IPS-15b (cell line): ENCODE measurements at regions not wholly inside any gene's neighbourhood (a gene's known extent, or its start where the extent isn't known, plus 50 kb on each side); places are given as distances from the start of the nearest gene placed in this dataset.

Source experiments
- H3K27me3 ChIP-seq: one replicate; pipeline ENCODE4 v1.6.1; 2013; ENCODE audit warnings: low read length; ENCODE audit not compliant: control insufficient read depth, insufficient read depth
- H3K36me3 ChIP-seq: one replicate; pipeline ENCODE4 v1.6.1; 2013; ENCODE audit warnings: low read length; ENCODE audit not compliant: control insufficient read depth, insufficient read depth
- H3K4me1 ChIP-seq: one replicate; pipeline ENCODE4 v1.6.1; 2013; ENCODE audit warnings: mild to moderate bottlenecking, low read length; ENCODE audit not compliant: control insufficient read depth, insufficient read depth
- H3K4me3 ChIP-seq: one replicate; pipeline ENCODE4 v1.5.1; 2013; ENCODE audit warnings: low read depth, low read length
- H3K9ac ChIP-seq: one replicate; pipeline ENCODE4 v1.6.1; 2013; ENCODE audit warnings: low read depth, mild to moderate bottlenecking, low read length
- H3K9me3 ChIP-seq: one replicate; pipeline ENCODE4 v1.6.1; 2013; ENCODE audit warnings: mild to moderate bottlenecking, low read length; ENCODE audit not compliant: control insufficient read depth, insufficient read depth

DNA sequence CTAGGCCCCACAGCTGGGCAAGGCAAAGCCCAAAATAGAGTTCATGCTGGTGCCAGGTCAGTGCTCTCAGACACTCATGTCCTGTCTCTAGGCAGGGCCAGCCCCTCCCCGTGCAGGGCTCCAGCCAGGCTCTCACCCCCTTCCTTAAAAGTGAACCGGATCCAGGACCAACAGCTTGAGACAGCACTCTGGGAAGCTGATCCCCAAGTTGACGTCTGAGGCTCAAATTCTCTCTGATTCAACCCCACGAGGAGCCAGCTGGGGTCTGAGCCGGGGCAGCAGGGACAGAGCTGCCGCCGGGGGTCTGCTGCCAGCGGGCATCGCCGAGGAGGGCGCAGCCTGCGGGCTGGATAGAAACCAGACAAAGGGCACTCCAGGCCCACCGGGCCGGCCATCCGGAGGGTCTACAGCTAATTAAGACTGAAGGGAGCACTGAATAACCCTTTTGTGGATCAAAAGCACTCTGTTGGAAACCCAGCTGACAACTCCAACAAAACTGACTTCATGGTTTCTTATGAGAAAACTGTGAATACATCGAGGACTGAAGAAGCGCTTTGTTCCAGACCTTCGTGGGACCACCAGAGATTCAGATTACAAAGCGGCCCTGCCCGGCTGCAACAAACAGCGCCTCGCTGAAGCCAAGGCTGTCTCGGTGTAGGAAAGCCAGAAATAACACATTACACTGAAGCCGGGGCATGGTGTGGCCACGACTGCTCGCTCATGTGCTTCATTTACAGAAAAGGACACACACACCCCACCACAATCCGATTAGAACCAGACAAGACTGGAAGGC is 95.8 kb downstream of the PSMG1 start:
- Histone ChIP-seq H3K9ac (no peak overlapping the region), H3K27me3 (no peaks in the 10 kb centered on the region), H3K36me3 (no peaks in the 10 kb centered on the region), H3K9me3 (no peaks in the 10 kb centered on the region), H3K4me3 (no peak overlapping the region), H3K4me1 (no peaks in the 10 kb centered on the region)

DNA sequence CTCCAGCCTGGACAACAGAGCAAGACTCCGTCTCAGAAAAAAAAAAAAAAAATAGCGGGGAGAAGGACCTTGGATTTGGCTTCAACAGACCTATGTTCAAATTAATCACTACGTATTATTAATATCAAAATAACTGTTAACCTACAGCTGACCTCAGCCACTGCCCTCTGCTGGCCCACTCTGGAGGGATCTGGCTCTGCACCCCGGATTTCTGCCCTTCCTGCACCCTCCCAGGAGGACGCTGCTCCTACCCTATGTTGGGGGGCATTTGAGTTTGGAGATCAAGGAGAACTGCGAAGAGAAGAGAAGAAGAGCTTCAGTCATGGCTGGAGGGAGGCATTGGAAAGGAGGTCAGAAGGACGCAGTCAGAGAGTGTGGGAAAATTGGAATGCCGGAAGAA is 96.7 kb downstream of the PSMG1 start:
- Histone ChIP-seq H3K36me3 (no peaks in the 10 kb centered on the region), H3K9me3 (no peaks in the 10 kb centered on the region), H3K4me1 (no peaks in the 10 kb centered on the region), H3K27me3 (no peaks in the 10 kb centered on the region), H3K9ac (no peak overlapping the region), H3K4me3 (no peak overlapping the region)

- Histone ChIP-seq H3K36me3 (no peaks in the 10 kb centered on the region), H3K4me1 (no peaks in the 10 kb centered on the region), H3K4me3 (no peak overlapping the region), H3K9ac (no peak overlapping the region), H3K9me3 (no peaks in the 10 kb centered on the region), H3K27me3 (no peaks in the 10 kb centered on the region)
Measured at GRCh38 chr21:39085843-39086405, 97.3 kb downstream of the PSMG1 start.

DNA sequence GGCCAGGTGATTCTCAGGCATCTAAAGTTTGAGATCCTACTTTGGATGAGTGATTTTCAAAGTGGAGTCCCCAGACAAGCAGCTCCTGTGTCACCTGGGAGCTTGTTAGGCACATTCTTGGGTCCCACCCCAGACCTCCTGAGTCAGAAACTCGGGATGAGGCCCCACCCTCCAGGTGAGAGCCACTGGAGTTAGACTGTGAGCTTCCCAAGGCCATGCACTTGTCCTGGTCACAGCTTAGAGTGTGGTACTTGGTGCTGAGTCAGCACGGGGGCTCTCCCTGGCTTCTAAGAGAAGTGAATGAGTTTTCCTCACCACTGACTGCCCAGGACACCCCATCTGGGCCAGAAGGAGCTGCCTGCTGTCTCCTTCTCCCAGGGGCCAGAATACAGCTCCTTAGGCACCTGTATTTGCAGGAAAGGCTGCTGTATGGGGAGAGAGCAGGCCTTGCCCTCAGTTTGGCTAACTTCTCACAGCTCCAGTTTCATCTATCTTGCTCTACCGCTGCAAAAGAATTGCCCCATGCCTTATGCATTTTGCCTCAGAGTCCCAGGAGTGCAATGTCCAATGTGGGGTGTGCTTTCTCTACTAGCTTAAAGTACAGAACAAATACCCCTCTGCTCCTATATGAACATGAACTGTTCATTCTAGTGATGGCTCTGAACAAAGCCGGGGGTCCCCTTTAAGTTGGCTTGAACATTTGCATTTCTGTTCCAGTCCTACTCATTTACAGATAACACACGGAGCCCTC is 98.1 kb downstream of the PSMG1 start:
- Histone ChIP-seq H3K27me3 (no peaks in the 10 kb centered on the region), H3K9ac (no peak overlapping the region)

GRCh38 chr21:39084073-39084472 is 99.2 kb downstream of the PSMG1 start:
- no peaks in the 10 kb centered on the region for H3K4me1 ChIP-seq
- no peak overlapping the region for H3K9ac ChIP-seq
- no peak overlapping the region for H3K4me3 ChIP-seq
- no peaks in the 10 kb centered on the region for H3K36me3 ChIP-seq
- H3K27me3 ChIP-seq, result no peaks in the 10 kb centered on the region
- no peaks in the 10 kb centered on the region for H3K9me3 ChIP-seq

More for the DNA sequence above, 98.1 kb downstream of the PSMG1 start:
- H3K4me1 ChIP-seq, result no peaks in the 10 kb centered on the region
- no peaks in the 10 kb centered on the region for H3K9me3 ChIP-seq
- H3K4me3 ChIP-seq, result no peak overlapping the region
- no peaks in the 10 kb centered on the region for H3K36me3 ChIP-seq

- no peaks in the 10 kb centered on the region for H3K27me3 ChIP-seq
- no peak overlapping the region for H3K4me3 ChIP-seq
- H3K4me1 ChIP-seq, result no peaks in the 10 kb centered on the region
- H3K9ac ChIP-seq, result no peak overlapping the region
- no peaks in the 10 kb centered on the region for H3K36me3 ChIP-seq
- no peaks in the 10 kb centered on the region for H3K9me3 ChIP-seq
Measured at GRCh38 chr21:39083377-39084008, 99.8 kb downstream of the PSMG1 start.

GRCh38 chr21:39082656-39083376 is 100.4 kb downstream of the PSMG1 start:
- Histone ChIP-seq H3K4me3 (no peak overlapping the region), H3K9me3 (no peaks in the 10 kb centered on the region), H3K4me1 (no peaks in the 10 kb centered on the region), H3K36me3 (no peaks in the 10 kb centered on the region), H3K9ac (no peak overlapping the region), H3K27me3 (peaks cover 2% of the 10 kb centered on the region)

- H3K36me3 ChIP-seq, result no peaks in the 10 kb centered on the region
- no peak overlapping the region for H3K9ac ChIP-seq
- H3K27me3 ChIP-seq, result peaks cover 8% of the 10 kb centered on the region
- H3K9me3 ChIP-seq, result no peaks in the 10 kb centered on the region
- H3K4me1 ChIP-seq, result no peaks in the 10 kb centered on the region
- no peak overlapping the region for H3K4me3 ChIP-seq
Measured at GRCh38 chr21:39080366-39080765, 102.9 kb downstream of the PSMG1 start.

GRCh38 chr21:39079617-39080016 is 103.6 kb downstream of the PSMG1 start:
- Histone ChIP-seq H3K4me3 (no peak overlapping the region), H3K9me3 (no peaks in the 10 kb centered on the region), H3K36me3 (no peaks in the 10 kb centered on the region), H3K4me1 (no peaks in the 10 kb centered on the region), H3K9ac (no peak overlapping the region), H3K27me3 (peaks cover 8% of the 10 kb centered on the region)

- Histone ChIP-seq H3K4me1 (no peaks in the 10 kb centered on the region), H3K27me3 (peaks cover 12% of the 10 kb centered on the region), H3K9ac (no peak overlapping the region), H3K9me3 (no peaks in the 10 kb centered on the region), H3K4me3 (no peak overlapping the region), H3K36me3 (no peaks in the 10 kb centered on the region)
Measured at GRCh38 chr21:39078322-39079065, 104.8 kb downstream of the PSMG1 start.

GRCh38 chr21:39077876-39078275 is 105.4 kb downstream of the PSMG1 start:
- Histone ChIP-seq H3K4me1 (no peaks in the 10 kb centered on the region), H3K9ac (no peak overlapping the region), H3K36me3 (no peaks in the 10 kb centered on the region), H3K27me3 (peaks cover 12% of the 10 kb centered on the region), H3K9me3 (no peaks in the 10 kb centered on the region), H3K4me3 (no peak overlapping the region)
